ENCODE measurements at regions not wholly inside any gene's neighbourhood (a gene's known extent, or its start where the extent isn't known, plus 50 kb on each side); places are given as distances from the start of the nearest gene placed in this dataset.
"Not testable (repeated sequence)": the region's sequence is repeated elsewhere in the genome, so short reads cannot be mapped to it uniquely, and the experiment has no call there.

GRCh38 chr2:22904126-22904684, 480.8 kb upstream of the KLHL29 start:
- intact Hi-C loops (cut with DNase I) = no loop called here
- DNase-seq (peak; percentile 52), ATAC-seq (ENCODE audit: poor library complexity) (no peak)

GRCh38 chr2:22907330-22907729, 477.6 kb upstream of the KLHL29 start:
- ATAC-seq (ENCODE audit: poor library complexity) (peak; percentile 89), DNase-seq (no peak)
- intact Hi-C loops (cut with DNase I) = no loop called here

GRCh38 chr2:22912398-22912797, 472.6 kb upstream of the KLHL29 start:
- no peak for DNase-seq
- intact Hi-C loops (cut with DNase I) = no loop called here
- no peak for ATAC-seq (ENCODE audit: poor library complexity)

- no peak for ATAC-seq (ENCODE audit: poor library complexity)
- intact Hi-C loops (cut with DNase I) = no loop called here
- DNase-seq = no peak
These were observed 455.0 kb upstream of the KLHL29 start for GRCh38 chr2:22929998-22930397.

GRCh38 chr2:22930781-22931180, 454.2 kb upstream of the KLHL29 start:
- ATAC-seq (ENCODE audit: poor library complexity) (no peak), DNase-seq (no peak)
- intact Hi-C loops (cut with DNase I) = no loop called here

GRCh38 chr2:22932288-22932687, 452.7 kb upstream of the KLHL29 start:
- intact Hi-C loops (cut with DNase I) = no loop called here
- DNase-seq = no peak
- no peak for ATAC-seq (ENCODE audit: poor library complexity)

GRCh38 chr2:22934747-22935146, 450.2 kb upstream of the KLHL29 start:
- intact Hi-C loops (cut with DNase I) = no loop called here
- DNase-seq (no peak), ATAC-seq (ENCODE audit: poor library complexity) (no peak)

GRCh38 chr2:22942441-22942840, 442.5 kb upstream of the KLHL29 start:
- intact Hi-C loops (cut with DNase I) = no loop called here
- no peak for DNase-seq
- ATAC-seq (ENCODE audit: poor library complexity) = no peak

GRCh38 chr2:22944143-22944542, 440.8 kb upstream of the KLHL29 start:
- intact Hi-C loops (cut with DNase I) = no loop called here
- ATAC-seq (ENCODE audit: poor library complexity) (peak; percentile 75), DNase-seq (peak; percentile 47)

GRCh38 chr2:22946553-22946952, 438.4 kb upstream of the KLHL29 start:
- DNase-seq = no peak
- intact Hi-C loops (cut with DNase I) = no loop called here
- no peak for ATAC-seq (ENCODE audit: poor library complexity)

- intact Hi-C loops (cut with DNase I) = no loop called here
- DNase-seq = no peak
- no peak for ATAC-seq (ENCODE audit: poor library complexity)
These were observed 437.2 kb upstream of the KLHL29 start for GRCh38 chr2:22947741-22948140.

GRCh38 chr2:22950431-22950830, 434.5 kb upstream of the KLHL29 start:
- intact Hi-C loops (cut with DNase I) = no loop called here
- DNase-seq = no peak
- no peak for ATAC-seq (ENCODE audit: poor library complexity)

GRCh38 chr2:22952656-22953225, 432.2 kb upstream of the KLHL29 start:
- intact Hi-C loops (cut with DNase I) = no loop called here
- ATAC-seq (ENCODE audit: poor library complexity) (no peak), DNase-seq (no peak)

- ATAC-seq (ENCODE audit: poor library complexity) (no peak), DNase-seq (no peak)
- intact Hi-C loops (cut with DNase I) = no loop called here
These were observed 427.5 kb upstream of the KLHL29 start for GRCh38 chr2:22957446-22957845.

- ATAC-seq (ENCODE audit: poor library complexity) = no peak
- no peak for DNase-seq
- intact Hi-C loops (cut with DNase I) = no loop called here
These were observed 426.7 kb upstream of the KLHL29 start for GRCh38 chr2:22958308-22958707.

- no peak for ATAC-seq (ENCODE audit: poor library complexity)
- DNase-seq = no peak
These were observed 417.2 kb upstream of the KLHL29 start for GRCh38 chr2:22967756-22968155.

GRCh38 chr2:22970284-22970975, 414.5 kb upstream of the KLHL29 start:
- intact Hi-C loops (cut with DNase I) = no loop called here
- ATAC-seq (ENCODE audit: poor library complexity) (no peak), DNase-seq (no peak)

More at GRCh38 chr2:22967756-22968155, 417.2 kb upstream of the KLHL29 start:
- intact Hi-C loops (cut with DNase I) = no loop called here

GRCh38 chr2:22970991-22971390, 414.0 kb upstream of the KLHL29 start:
- ATAC-seq (ENCODE audit: poor library complexity) (no peak), DNase-seq (no peak)
- intact Hi-C loops (cut with DNase I) = no loop called here

GRCh38 chr2:22981785-22982184, 403.2 kb upstream of the KLHL29 start:
- DNase-seq (no peak), ATAC-seq (ENCODE audit: poor library complexity) (no peak)
- intact Hi-C loops (cut with DNase I) = no loop called here

GRCh38 chr2:22984152-22984551, 400.8 kb upstream of the KLHL29 start:
- DNase-seq; ATAC-seq (ENCODE audit: poor library complexity); intact Hi-C loops (cut with DNase I): not testable (repeated sequence)

All from Right ventricle myocardium superior (tissue), 1 donor.